ENCODE measurements at regions not wholly inside any gene's neighbourhood (a gene's known extent, or its start where the extent isn't known, plus 50 kb on each side); places are given as distances from the start of the nearest gene placed in this dataset.

- DNase-seq = no peak
These were observed 69.5 kb upstream of the GNAZ start for GRCh38 chr22:23000657-23001347.

- DNase-seq = no peak
These were observed 68.9 kb upstream of the GNAZ start for GRCh38 chr22:23001463-23001862.

- no peak for DNase-seq
These were observed 67.6 kb upstream of the GNAZ start for GRCh38 chr22:23002612-23003180.

GRCh38 chr22:23007823-23008222, 62.5 kb upstream of the GNAZ start:
- no peak for DNase-seq

GRCh38 chr22:23008896-23009295, 61.4 kb upstream of the GNAZ start:
- DNase-seq = no peak
